Endothelial cell of umbilical vein (primary cell): ENCODE measurements at regions not wholly inside any gene's neighbourhood (a gene's known extent, or its start where the extent isn't known, plus 50 kb on each side); places are given as distances from the start of the nearest gene placed in this dataset.

Experiments used
- BruUV-seq: library from RNA; stranded (reverse); fragments of 400-500 nt; replicated peaks from 2 replicates; lab custom pipeline; 2021; lab: Mats Ljungman, UMichigan
- CTCF ChIA-PET: fragments of 300-600, 350-600 bp; sonication (Branson Sonifier 250); formaldehyde crosslinking; loops from one replicate; lab custom pipeline; 2021; ENCODE audit warnings: antibody characterized with exemption, inconsistent platforms; lab: Charles Lee
- POLR2A ChIA-PET: fragments of 300-600, 350-600 bp; sonication (Branson Sonifier 250); formaldehyde crosslinking; loops from one replicate; lab custom pipeline; 2021; ENCODE audit warnings: antibody characterized with exemption, inconsistent platforms; lab: Charles Lee
- DNase-seq: peaks from one replicate; pipeline ENCODE4 v3.0.0-alpha.2; 2011; ENCODE audit warnings: low read depth, low spot score
- FAIRE-seq: peaks from 2 replicates; lab custom pipeline; 2011; peaks lifted over from hg19 to GRCh38; lab: Jason Lieb, UNC
- H2AFZ ChIP-seq: 2 replicates; pipeline ENCODE4 v1.6.0; 2012; ENCODE audit warnings: low read depth, low read length, control low read depth, inconsistent platforms
- H3K27ac ChIP-seq: 2 replicates; pipeline ENCODE4 v1.5.1; 2011; ENCODE audit warnings: low read depth, mild to moderate bottlenecking, control low read depth, low read length, moderate library complexity; ENCODE audit not compliant: insufficient read depth
- H3K27me3 ChIP-seq, 2 experiments: 2 replicates each; pipeline versions ENCODE4 v1.6.0 to v1.6.1; 2011; ENCODE audit warnings: low read length in 2 of 2, mixed read lengths in 1 of 2; ENCODE audit not compliant: control insufficient read depth in 2 of 2, insufficient read depth in 2 of 2
- H3K36me3 ChIP-seq, 2 experiments: 2 replicates in 1 of 2; 3 replicates in 1 of 2; pipeline ENCODE4 v1.5.1; 2011; ENCODE audit warnings: low read length in 2 of 2, mild to moderate bottlenecking in 1 of 2, moderate library complexity in 1 of 2; ENCODE audit not compliant: control insufficient read depth in 2 of 2, insufficient read depth in 2 of 2; ENCODE audit errors: extremely low read depth in 1 of 2
- H3K4me1 ChIP-seq: 3 replicates; pipeline ENCODE4 v1.5.1; 2011; ENCODE audit warnings: mild to moderate bottlenecking, low read length; ENCODE audit not compliant: control insufficient read depth, insufficient read depth; ENCODE audit errors: extremely low read depth
- H3K4me2 ChIP-seq: 2 replicates; pipeline ENCODE4 v1.6.1; 2011; ENCODE audit warnings: low read length, control low read depth, mixed read lengths; ENCODE audit not compliant: insufficient read depth
- H3K4me3 ChIP-seq, 3 experiments: fragments of 200-600 bp in 1 of 3; sonication (generic), shearing (Covaris generic) in 1 of 3; replicated peaks in 1 of 3; 2 replicates each; pipeline ENCODE4 v1.5.1; 2011 to 2016; ENCODE audit warnings: control low read depth in 3 of 3, low read length in 3 of 3, mild to moderate bottlenecking in 2 of 3, inconsistent platforms in 1 of 3, low read depth in 1 of 3, moderate library complexity in 1 of 3; ENCODE audit not compliant: insufficient read depth in 1 of 3
- H3K79me2 ChIP-seq: 2 replicates; pipeline ENCODE4 v1.6.0; 2012; ENCODE audit warnings: low read length, inconsistent platforms; ENCODE audit not compliant: control insufficient read depth, insufficient read depth
- H3K9ac ChIP-seq: replicated peaks from 2 replicates; pipeline ENCODE3; 2011; ENCODE audit warnings: low read length, control low read depth; ENCODE audit not compliant: insufficient read depth; ENCODE audit errors: extremely low read depth
- H3K9me1 ChIP-seq: replicated peaks from 3 replicates; pipeline ENCODE4 v1.6.0; 2011; ENCODE audit warnings: mild to moderate bottlenecking, low read length; ENCODE audit not compliant: control insufficient read depth, insufficient read depth; ENCODE audit errors: extremely low read depth
- H3K9me3 ChIP-seq: replicated peaks from 2 replicates; pipeline ENCODE4 v1.5.1; 2012; ENCODE audit warnings: low read length, inconsistent platforms; ENCODE audit not compliant: control insufficient read depth, insufficient read depth
- H4K20me1 ChIP-seq: replicated peaks from 2 replicates; pipeline ENCODE3; 2011; ENCODE audit warnings: mild to moderate bottlenecking, low read length; ENCODE audit not compliant: control insufficient read depth, insufficient read depth; ENCODE audit errors: extremely low read depth
- EZH2 ChIP-seq: IDR thresholded peaks from 2 replicates; pipeline ENCODE4 v1.6.1; 2012; ENCODE audit warnings: borderline replicate concordance, low read depth, mild to moderate bottlenecking, moderate library complexity, low read length, inconsistent platforms; ENCODE audit not compliant: severe bottlenecking
- FOS ChIP-seq: IDR thresholded peaks from 2 replicates; pipeline ENCODE4 v1.6.1; 2011; ENCODE audit warnings: mild to moderate bottlenecking, low read length, moderate library complexity, borderline replicate concordance; ENCODE audit not compliant: insufficient read depth
- GATA2 ChIP-seq: IDR thresholded peaks from 2 replicates; pipeline ENCODE4 v1.7.0; 2011; ENCODE audit warnings: low read depth, mild to moderate bottlenecking, moderate library complexity, mixed read lengths, low read length; ENCODE audit not compliant: insufficient read length, insufficient read depth
- JUN ChIP-seq: IDR thresholded peaks from 2 replicates; pipeline ENCODE4 v1.6.1; 2011; ENCODE audit warnings: borderline replicate concordance, low read depth; ENCODE audit not compliant: insufficient read length, insufficient read depth
- MYC ChIP-seq: IDR thresholded peaks from one replicate; pipeline ENCODE4 v1.6.1; 2011; ENCODE audit warnings: mild to moderate bottlenecking, low read depth, low read length
- POLR2A ChIP-seq: IDR thresholded peaks from 2 replicates; pipeline ENCODE4 v1.6.1; 2012; ENCODE audit warnings: low read depth, mild to moderate bottlenecking, control low read depth, low read length
- POLR2AphosphoS5 ChIP-seq: IDR thresholded peaks from 2 replicates; pipeline ENCODE4 v1.6.1; 2012; ENCODE audit warnings: low read depth, mild to moderate bottlenecking, control low read depth, low read length, moderate library complexity; ENCODE audit not compliant: insufficient read depth
- dilution Hi-C: fragments of 300-500 bp; cut with MboI; formaldehyde crosslinking; loops from one replicate; pipeline ENCODE4 v1.15.0; 2019; ENCODE audit warnings: low sequenced_read_pairs; ENCODE audit not compliant: extremely low pct_ligation_motif_present
- intact Hi-C: fragments of 100-400 bp; cut with micrococcal nuclease; formaldehyde crosslinking; loops from one replicate; pipeline ENCODE4 v1.10.0; 2022
- TF ChIP-seq, protein P1 (sequence below), 2 donors: IDR thresholded peaks; 1 replicate in 1 of 2; 2 replicates in 1 of 2; pipeline ENCODE4 v1.5.1; 2011; ENCODE audit warnings: low read length in 2 of 2, mild to moderate bottlenecking in 2 of 2, moderate library complexity in 2 of 2, control low read depth in 1 of 2, inconsistent platforms in 1 of 2, low read depth in 1 of 2; ENCODE audit not compliant: insufficient read depth in 1 of 2; ENCODE audit errors: extremely low read depth in 1 of 2
- TF ChIP-seq, protein P2 (sequence below): IDR thresholded peaks from 2 replicates; pipeline ENCODE4 v1.6.1; 2011; ENCODE audit not compliant: insufficient read depth, insufficient read length

GRCh38 chr10:78747401-78748234, 321.1 kb upstream of the ZMIZ1 start:
- CTCF ChIA-PET, result interaction anchor here (1.1 kb wide), 1 partner anchor 9 kb away, joined by 3 read pairs; no protein-coding TSS in a partner anchor
- Histone ChIP-seq H3K36me3 (no peaks in the 10 kb centered on the region), H3K27me3 (peaks cover 3 to 12% of the 10 kb centered on the region in 2 experiments), H2AFZ (no peak overlapping the region), H3K9me3 (no peaks in the 10 kb centered on the region), H3K27ac (no peak overlapping the region), H3K9me1 (no peaks in the 10 kb centered on the region), H3K4me3 (no peak overlapping the region), H3K79me2 (no peaks in the 10 kb centered on the region), H3K9ac (no peak overlapping the region), H4K20me1 (no peaks in the 10 kb centered on the region), H3K4me1 (no peaks in the 10 kb centered on the region), H3K4me2 (no peak overlapping the region)
- TF ChIP-seq, protein P1, sequence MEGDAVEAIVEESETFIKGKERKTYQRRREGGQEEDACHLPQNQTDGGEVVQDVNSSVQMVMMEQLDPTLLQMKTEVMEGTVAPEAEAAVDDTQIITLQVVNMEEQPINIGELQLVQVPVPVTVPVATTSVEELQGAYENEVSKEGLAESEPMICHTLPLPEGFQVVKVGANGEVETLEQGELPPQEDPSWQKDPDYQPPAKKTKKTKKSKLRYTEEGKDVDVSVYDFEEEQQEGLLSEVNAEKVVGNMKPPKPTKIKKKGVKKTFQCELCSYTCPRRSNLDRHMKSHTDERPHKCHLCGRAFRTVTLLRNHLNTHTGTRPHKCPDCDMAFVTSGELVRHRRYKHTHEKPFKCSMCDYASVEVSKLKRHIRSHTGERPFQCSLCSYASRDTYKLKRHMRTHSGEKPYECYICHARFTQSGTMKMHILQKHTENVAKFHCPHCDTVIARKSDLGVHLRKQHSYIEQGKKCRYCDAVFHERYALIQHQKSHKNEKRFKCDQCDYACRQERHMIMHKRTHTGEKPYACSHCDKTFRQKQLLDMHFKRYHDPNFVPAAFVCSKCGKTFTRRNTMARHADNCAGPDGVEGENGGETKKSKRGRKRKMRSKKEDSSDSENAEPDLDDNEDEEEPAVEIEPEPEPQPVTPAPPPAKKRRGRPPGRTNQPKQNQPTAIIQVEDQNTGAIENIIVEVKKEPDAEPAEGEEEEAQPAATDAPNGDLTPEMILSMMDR (IDR thresholded peaks at IDR 0.05; ENCODE audit: extremely low read depth in 1 of 2, insufficient read depth in 1 of 2, low read depth in 1 of 2, low read length in 2 of 2), result no peak
- TF ChIP-seq POLR2AphosphoS5 (no peak), FOS (no peak), POLR2A (no peak), GATA2 (no peak), JUN (no peak), MYC (no peak), EZH2 (no peak)
- TF ChIP-seq, protein P2, sequence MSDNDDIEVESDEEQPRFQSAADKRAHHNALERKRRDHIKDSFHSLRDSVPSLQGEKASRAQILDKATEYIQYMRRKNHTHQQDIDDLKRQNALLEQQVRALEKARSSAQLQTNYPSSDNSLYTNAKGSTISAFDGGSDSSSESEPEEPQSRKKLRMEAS, result no peak
- DNase-seq (no peak), FAIRE-seq (no peak)
- no TSS peak for BruUV-seq
- intact Hi-C loops (no loop called here), dilution Hi-C loops (no loop called here)
- POLR2A ChIA-PET, result no interaction called here
